Inferior parietal cortex (tissue), 1 donor: ENCODE measurements at regions not wholly inside any gene's neighbourhood (a gene's known extent, or its start where the extent isn't known, plus 50 kb on each side); places are given as distances from the start of the nearest gene placed in this dataset.
"Not testable (repeated sequence)": the region's sequence is repeated elsewhere in the genome, so short reads cannot be mapped to it uniquely, and the experiment has no call there.

Source experiments
- DNase-seq: peaks from one replicate; pipeline ENCODE4 v3.0.0-alpha.2; 2016; ENCODE audit errors: extremely low spot score

GRCh38 chr6:6942091-6942490 lies 165.7 kb upstream of the RREB1 start:
- no peak for DNase-seq

DNA sequence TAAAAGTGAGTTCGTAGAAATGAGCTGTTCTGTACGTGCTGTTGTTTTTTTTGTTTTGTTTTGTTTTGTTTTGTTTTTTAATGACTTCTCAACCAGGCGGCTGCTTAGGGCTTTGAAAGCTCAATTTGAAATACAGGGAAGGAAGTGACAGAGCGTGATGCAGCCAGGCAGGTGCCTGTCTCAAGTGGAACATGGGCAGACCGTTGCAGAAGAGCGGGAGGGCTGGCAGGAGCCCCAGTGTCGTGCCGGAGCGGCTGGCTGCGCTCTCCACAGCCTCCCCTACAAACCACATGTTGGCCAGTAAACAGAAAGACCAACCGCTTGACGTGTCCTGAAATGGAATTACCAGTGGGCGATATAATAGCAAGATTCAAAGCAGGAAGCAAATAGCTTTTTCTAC lies 164.9 kb upstream of the RREB1 start:
- DNase-seq = no peak

GRCh38 chr6:6943421-6943820 lies 164.3 kb upstream of the RREB1 start:
- no peak for DNase-seq

GRCh38 chr6:6946206-6947155 lies 161.3 kb upstream of the RREB1 start:
- DNase-seq = no peak

DNA sequence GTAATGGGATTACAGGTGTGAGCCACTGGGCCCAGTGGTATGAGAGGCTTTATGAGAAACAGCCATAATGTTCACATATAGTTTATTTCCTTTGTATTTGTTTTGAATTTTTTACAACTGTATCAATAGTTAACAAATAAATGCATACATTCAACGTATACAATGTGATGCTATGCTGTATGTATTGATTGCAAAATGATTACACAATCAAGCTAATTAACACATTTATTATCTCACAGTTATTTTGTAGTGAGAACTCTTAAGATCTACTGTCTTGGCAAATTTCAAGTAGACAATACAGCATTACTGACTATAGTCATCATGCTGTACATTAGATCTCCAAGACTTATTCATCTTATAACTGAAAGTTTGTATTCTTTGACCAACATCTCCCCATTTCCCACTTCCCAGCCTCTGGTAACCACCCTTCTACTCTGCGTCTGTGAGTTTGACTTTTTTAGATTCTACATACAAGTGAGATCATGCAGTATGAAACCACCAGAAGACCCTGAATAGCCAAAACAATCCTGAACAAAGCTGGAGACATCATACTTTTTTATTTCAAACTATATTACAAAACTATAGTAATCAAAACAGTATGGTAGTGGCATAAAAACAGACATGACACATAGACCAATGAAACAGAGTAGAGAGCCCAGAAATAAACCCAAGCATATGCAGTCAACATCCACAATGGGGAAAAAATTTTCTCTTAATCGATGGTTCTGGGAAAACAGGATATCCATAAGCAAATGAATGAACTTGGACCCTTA lies 157.2 kb upstream of the RREB1 start:
- DNase-seq = no peak

DNA sequence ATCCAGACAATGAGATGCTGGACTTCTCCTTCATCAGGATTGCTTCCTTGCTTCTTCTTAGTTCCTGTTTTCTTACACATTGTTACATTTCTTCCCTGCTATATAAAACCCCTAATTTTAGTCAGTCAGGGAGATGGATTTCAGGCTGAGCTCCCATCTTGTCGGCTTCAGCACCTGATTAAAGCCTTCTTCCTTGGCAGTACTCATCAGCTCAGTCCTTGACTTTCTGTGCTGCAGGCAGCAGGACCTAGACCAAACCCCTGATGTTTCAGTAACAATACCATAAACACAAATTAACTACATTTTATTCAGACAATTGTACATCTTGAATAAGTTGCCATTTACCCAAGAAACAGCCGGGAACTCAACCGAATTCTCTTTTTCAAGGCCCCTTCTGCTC lies 156.4 kb upstream of the RREB1 start:
- DNase-seq = no peak

GRCh38 chr6:6952484-6952883 lies 155.3 kb upstream of the RREB1 start:
- DNase-seq = no peak

DNA sequence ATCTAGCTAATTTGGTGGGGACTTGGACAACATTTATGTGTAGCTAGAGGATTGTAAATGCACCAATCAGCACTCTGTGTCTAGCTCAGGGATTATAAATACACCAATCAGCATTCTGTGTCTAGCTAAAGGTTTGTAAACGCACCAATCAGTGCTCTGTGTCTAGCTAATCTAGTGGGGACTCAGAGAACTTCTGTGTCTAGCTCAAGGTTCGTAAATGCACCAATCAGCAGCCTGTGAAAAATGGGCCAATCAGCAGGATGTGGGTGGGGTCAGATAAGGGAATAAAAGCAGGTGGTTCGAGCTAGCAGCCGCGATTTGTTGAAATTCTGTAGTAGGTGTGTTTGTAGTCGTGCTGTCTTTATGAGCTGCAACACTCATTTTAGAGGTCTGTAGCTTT lies 154.8 kb upstream of the RREB1 start:
- DNase-seq = not testable (repeated sequence)

GRCh38 chr6:6960571-6961251 lies 147.1 kb upstream of the RREB1 start:
- DNase-seq = no peak

DNA sequence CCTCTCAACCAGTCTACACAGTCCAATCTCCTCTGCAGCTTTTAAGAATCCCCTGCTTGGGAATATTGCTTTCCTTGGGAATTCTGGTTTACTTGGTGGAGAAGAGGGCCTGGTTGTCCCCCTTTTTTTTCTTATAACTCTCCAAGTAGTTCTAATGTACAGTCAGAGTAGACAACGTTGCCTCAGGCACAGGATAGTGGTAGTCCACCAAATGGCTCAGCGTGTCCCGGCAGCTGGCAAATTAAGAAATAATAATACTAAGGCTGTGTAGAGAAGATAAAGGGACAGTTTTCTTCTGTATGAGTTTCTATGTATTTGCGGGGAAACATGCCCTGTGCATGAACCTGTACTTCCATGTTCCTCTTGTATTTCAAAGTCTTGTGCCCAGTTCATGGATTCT lies 145.7 kb upstream of the RREB1 start:
- DNase-seq = no peak

GRCh38 chr6:6962699-6963098 lies 145.1 kb upstream of the RREB1 start:
- no peak for DNase-seq

DNA sequence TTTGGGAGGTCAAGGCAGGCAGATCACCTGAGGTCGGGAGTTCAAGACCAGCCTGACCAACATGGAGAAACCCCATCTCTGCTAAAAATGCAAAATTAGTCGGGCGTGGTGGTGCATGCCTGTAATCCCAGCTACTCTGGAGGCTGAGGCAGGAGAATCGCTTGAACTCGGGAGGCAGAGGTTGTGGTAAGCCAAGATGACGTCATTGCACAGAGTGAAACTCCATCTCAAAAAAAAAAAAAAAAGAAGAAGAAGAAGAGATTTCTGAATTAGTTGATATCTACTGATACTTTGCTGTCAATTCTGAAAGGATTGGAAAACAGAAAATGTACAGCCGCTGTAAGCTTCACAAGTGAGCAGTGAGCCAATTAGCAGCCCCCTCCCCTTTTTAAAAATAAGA lies 144.4 kb upstream of the RREB1 start:
- not testable (repeated sequence) for DNase-seq

DNA sequence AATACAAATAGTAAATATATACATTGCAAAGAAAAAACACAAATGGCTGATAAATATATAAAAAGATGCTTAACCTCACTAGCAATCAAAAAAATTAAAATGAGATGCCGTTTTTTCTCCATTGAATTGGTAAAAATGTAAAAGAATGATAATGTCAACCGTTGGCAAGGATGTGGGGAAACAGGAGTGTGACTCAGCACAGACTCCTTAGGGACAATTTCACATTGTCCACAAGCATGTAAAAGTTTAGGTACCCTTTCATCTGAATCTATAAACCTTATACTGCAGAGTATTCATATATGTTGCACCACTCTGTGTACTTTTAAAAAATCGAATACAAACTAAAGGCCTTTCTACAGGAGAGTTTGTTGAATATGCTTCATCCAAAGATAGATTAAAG lies 143.1 kb upstream of the RREB1 start:
- DNase-seq = no peak

- DNase-seq = no peak
These were observed 141.6 kb upstream of the RREB1 start for GRCh38 chr6:6966127-6966526.

- DNase-seq = no peak
These were observed 141.2 kb upstream of the RREB1 start for GRCh38 chr6:6966569-6966968.

DNA sequence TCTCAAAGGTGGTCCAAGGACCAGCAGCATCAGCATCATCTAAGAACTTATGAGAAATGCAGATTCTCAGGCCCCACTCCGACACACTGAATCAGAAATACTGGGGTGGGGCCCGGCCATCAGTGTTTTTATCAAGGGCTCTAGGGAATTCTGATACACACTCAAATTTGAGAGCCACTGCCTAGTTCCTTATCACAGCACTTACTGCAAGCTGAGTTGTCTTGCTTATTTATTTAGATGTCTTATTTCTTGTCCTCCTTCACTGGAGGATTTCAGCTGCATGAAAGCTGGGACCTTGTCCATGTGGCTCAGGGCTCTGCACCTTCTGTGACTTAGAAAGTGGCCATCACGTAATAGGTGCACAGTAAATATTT lies 139.4 kb upstream of the RREB1 start:
- DNase-seq = no peak

- DNase-seq = no peak
These were observed 138.8 kb upstream of the RREB1 start for GRCh38 chr6:6968731-6969552.

GRCh38 chr6:6969761-6970223 lies 138.0 kb upstream of the RREB1 start:
- DNase-seq = no peak

- DNase-seq = no peak
These were observed 136.9 kb upstream of the RREB1 start for GRCh38 chr6:6970851-6971250.

DNA sequence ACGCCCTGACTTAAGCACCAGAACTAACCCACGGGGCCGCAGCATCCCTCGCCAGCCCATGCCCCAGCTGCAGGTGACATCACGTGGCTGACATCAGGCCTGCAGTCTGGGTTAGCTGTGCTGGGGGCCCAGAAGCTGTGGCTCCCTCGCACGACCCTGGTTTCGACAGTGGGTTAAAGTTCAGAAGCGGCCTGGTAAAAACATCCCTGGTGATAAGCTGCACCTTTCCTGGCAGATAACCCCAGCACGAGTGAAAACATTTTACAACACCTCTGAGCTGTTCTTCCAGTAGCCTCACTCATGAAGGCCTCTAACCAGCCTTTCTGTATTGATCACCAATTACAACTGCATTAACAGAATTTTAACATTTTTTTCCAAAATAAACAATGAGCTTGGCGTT lies 136.4 kb upstream of the RREB1 start:
- DNase-seq = no peak

- DNase-seq = no peak
These were observed 135.3 kb upstream of the RREB1 start for GRCh38 chr6:6972456-6972855.
